H1 (cell line): ENCODE measurements at regions not wholly inside any gene's neighbourhood (a gene's known extent, or its start where the extent isn't known, plus 50 kb on each side); places are given as distances from the start of the nearest gene placed in this dataset.

Experiments used
- CHD1 ChIP-seq: IDR thresholded peaks from 2 replicates; pipeline ENCODE4 v1.6.1; 2012; ENCODE audit warnings: low read depth, low read length, improper control_type of control experiment
- EZH2 ChIP-seq: fragments of 200-600 bp; sonication (generic); IDR thresholded peaks from 2 replicates; pipeline ENCODE4 v1.7.1; 2012; ENCODE audit warnings: low read depth, mild to moderate bottlenecking, moderate library complexity, low read length, inconsistent platforms; ENCODE audit not compliant: severe bottlenecking
- GTF2F1 ChIP-seq: IDR thresholded peaks from 2 replicates; pipeline ENCODE4 v1.6.1; 2012; ENCODE audit warnings: low read depth, low read length, improper control_type of control experiment, borderline replicate concordance
- JUND ChIP-seq: IDR thresholded peaks from 2 replicates; pipeline ENCODE4 v1.6.1; 2011; ENCODE audit warnings: mild to moderate bottlenecking, improper control_type of control experiment, low read length
- POLR2A ChIP-seq, 2 experiments: IDR thresholded peaks; 1 replicate in 1 of 2; 2 replicates in 1 of 2; pipeline ENCODE4 v1.6.1; 2011; ENCODE audit warnings: low read depth in 2 of 2, low read length in 2 of 2, mild to moderate bottlenecking in 2 of 2; ENCODE audit errors: control extremely low read depth in 1 of 2
- POLR2AphosphoS5 ChIP-seq: IDR thresholded peaks from 2 replicates; pipeline ENCODE4 v1.6.1; 2011; ENCODE audit warnings: low read depth, low read length
- SIN3A ChIP-seq, 2 experiments: IDR thresholded peaks in 1 of 2; conservative IDR thresholded peaks in 1 of 2; 2 replicates each; pipeline ENCODE4 v1.6.1; 2011 to 2012; ENCODE audit warnings: low read length in 2 of 2, improper control_type of control experiment in 1 of 2, low read depth in 1 of 2, mild to moderate bottlenecking in 1 of 2
- TAF1 ChIP-seq: IDR thresholded peaks from 2 replicates; pipeline ENCODE4 v1.6.1; 2011; ENCODE audit warnings: mild to moderate bottlenecking, low read depth, low read length
- TBP ChIP-seq: IDR thresholded peaks from 2 replicates; pipeline ENCODE4 v1.6.1; 2011; ENCODE audit warnings: low read depth, low read length, improper control_type of control experiment
- TF ChIP-seq, protein P1 (sequence below), 3 experiments: IDR thresholded peaks; 1 replicate in 2 of 3; 2 replicates in 1 of 3; pipeline versions ENCODE4 v1.5.1 to v1.6.1; 2011; ENCODE audit warnings: low read length in 3 of 3, mild to moderate bottlenecking in 3 of 3, inconsistent platforms in 2 of 3, low read depth in 1 of 3, moderate library complexity in 1 of 3; ENCODE audit not compliant: insufficient read depth in 1 of 3; ENCODE audit errors: control extremely low read depth in 1 of 3
- TF ChIP-seq, protein P2 (sequence below): IDR thresholded peaks from 2 replicates; pipeline ENCODE4 v1.6.1; 2012; ENCODE audit warnings: inconsistent platforms

DNA sequence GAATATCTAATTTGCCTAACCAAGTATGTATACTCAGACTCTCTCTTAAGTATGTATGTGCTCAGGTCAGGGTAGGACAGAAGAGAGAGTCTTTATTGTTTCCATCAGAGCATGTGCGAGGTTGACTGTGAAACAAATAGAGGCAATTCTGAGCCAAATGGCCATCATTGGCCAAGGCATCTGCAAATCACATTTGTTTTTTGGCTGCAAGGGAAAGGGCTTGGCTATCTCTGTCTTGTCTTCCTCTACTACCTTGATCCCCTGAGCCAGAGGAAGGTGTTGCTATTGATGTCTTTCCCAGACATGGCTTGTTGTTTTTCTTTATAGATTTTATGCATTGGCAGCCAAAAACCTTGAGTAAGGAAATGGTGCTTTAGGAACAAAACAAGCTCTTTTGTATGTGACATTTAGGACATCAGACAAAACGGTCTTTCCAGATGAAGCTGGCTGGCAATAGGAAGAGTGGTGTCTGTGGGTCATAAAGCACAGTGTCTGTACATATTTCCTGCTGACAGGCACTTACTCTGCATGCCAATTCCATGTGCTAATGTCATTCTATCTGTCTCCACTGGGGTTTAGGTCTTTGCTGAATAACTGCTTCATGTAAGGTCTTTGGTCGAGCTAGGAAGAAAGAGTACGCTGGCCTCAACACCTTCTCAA lies 163.3 kb downstream of the BRINP2 start:
- TF ChIP-seq CHD1 (no peak), SIN3A (conservative IDR thresholded peaks at IDR 0.05 in 1 of 2, IDR thresholded peaks at IDR 0.05 in 1 of 2; ENCODE audit: low read depth in 1 of 2, low read length in 2 of 2) (no peak), JUND (no peak), TAF1 (no peak), POLR2AphosphoS5 (no peak), POLR2A (IDR thresholded peaks at IDR 0.05; ENCODE audit: control extremely low read depth in 1 of 2, low read depth in 2 of 2, low read length in 2 of 2) (no peak), GTF2F1 (no peak), EZH2 (no peak), TBP (no peak)
- TF ChIP-seq, protein P1, sequence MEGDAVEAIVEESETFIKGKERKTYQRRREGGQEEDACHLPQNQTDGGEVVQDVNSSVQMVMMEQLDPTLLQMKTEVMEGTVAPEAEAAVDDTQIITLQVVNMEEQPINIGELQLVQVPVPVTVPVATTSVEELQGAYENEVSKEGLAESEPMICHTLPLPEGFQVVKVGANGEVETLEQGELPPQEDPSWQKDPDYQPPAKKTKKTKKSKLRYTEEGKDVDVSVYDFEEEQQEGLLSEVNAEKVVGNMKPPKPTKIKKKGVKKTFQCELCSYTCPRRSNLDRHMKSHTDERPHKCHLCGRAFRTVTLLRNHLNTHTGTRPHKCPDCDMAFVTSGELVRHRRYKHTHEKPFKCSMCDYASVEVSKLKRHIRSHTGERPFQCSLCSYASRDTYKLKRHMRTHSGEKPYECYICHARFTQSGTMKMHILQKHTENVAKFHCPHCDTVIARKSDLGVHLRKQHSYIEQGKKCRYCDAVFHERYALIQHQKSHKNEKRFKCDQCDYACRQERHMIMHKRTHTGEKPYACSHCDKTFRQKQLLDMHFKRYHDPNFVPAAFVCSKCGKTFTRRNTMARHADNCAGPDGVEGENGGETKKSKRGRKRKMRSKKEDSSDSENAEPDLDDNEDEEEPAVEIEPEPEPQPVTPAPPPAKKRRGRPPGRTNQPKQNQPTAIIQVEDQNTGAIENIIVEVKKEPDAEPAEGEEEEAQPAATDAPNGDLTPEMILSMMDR (IDR thresholded peaks at IDR 0.05; ENCODE audit: control extremely low read depth in 1 of 3, insufficient read depth in 1 of 3, low read depth in 1 of 3, low read length in 3 of 3): peak in 1 of 3 experiments; percentile 22; a peak in 1 of 4 replicates
- TF ChIP-seq, protein P2, sequence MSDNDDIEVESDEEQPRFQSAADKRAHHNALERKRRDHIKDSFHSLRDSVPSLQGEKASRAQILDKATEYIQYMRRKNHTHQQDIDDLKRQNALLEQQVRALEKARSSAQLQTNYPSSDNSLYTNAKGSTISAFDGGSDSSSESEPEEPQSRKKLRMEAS: no peak
